SK-N-SH (cell line): ENCODE measurements at regions not wholly inside any gene's neighbourhood (a gene's known extent, or its start where the extent isn't known, plus 50 kb on each side); places are given as distances from the start of the nearest gene placed in this dataset.
"Not testable (repeated sequence)": the region's sequence is repeated elsewhere in the genome, so short reads cannot be mapped to it uniquely, and the experiment has no call there.

Experiments used
- CTCF ChIP-seq: fragments of 200-600 bp; sonication (generic); IDR thresholded peaks from 2 replicates; pipeline ENCODE4 v1.6.1; 2017; ENCODE audit warnings: antibody characterized with exemption, mild to moderate bottlenecking, moderate library complexity
- ELF1 ChIP-seq: IDR thresholded peaks from 2 replicates; pipeline ENCODE4 v1.4.0; 2012
- USF1 ChIP-seq: IDR thresholded peaks from 2 replicates; pipeline ENCODE4 v1.4.0; 2012; ENCODE audit warnings: low read depth, borderline replicate concordance

- TF ChIP-seq USF1, ELF1, CTCF: not testable (repeated sequence)
These were observed 1073.3 kb downstream of the RPIA start for GRCh38 chr2:89764571-89765360.
